ENCODE measurements at regions not wholly inside any gene's neighbourhood (a gene's known extent, or its start where the extent isn't known, plus 50 kb on each side); places are given as distances from the start of the nearest gene placed in this dataset.
"Not testable (repeated sequence)": the region's sequence is repeated elsewhere in the genome, so short reads cannot be mapped to it uniquely, and the experiment has no call there.

- H3K9me1 ChIP-seq (ENCODE audit: control insufficient read depth, extremely low read depth, insufficient read depth, low read length); H3K4me1 ChIP-seq (ENCODE audit: control insufficient read depth, extremely low read depth, insufficient read depth, low read length); H3K4me3 ChIP-seq (ENCODE audit: control insufficient read depth in 2 of 3, extremely low read depth in 1 of 3, insufficient read depth in 2 of 3, low read depth in 1 of 3, low read length in 3 of 3); FAIRE-seq; H3K9ac ChIP-seq (ENCODE audit: control insufficient read depth, extremely low read depth, insufficient read depth, low read length); H3K79me2 ChIP-seq (ENCODE audit: control insufficient read depth, insufficient read depth, low read length); dilution Hi-C loops (cut with MboI; ENCODE audit: extremely low pct_ligation_motif_present, low sequenced_read_pairs); H3K4me2 ChIP-seq (ENCODE audit: control insufficient read depth, extremely low read depth, insufficient read depth, low read depth, low read length); H4K20me1 ChIP-seq (ENCODE audit: control insufficient read depth, extremely low read depth, insufficient read depth, low read length); DNase-seq (ENCODE audit: low read depth, low spot score); H3K36me3 ChIP-seq (ENCODE audit: control insufficient read depth in 2 of 2, extremely low read depth in 1 of 2, insufficient read depth in 2 of 2, low read length in 2 of 2); H2AFZ ChIP-seq (ENCODE audit: control insufficient read depth, low read length); H3K27ac ChIP-seq (ENCODE audit: control insufficient read depth, insufficient read depth, low read length); H3K27me3 ChIP-seq (ENCODE audit: control insufficient read depth, extremely low read depth, insufficient read depth, low read length): not testable (repeated sequence)
- peaks cover 30% of the 10 kb centered on the region for H3K9me3 ChIP-seq (ENCODE audit: control insufficient read depth, low read depth, low read length)
These were observed 4486.6 kb upstream of the OR11H1 start for GRCh38 chr22:11041416-11041815.

DNA sequence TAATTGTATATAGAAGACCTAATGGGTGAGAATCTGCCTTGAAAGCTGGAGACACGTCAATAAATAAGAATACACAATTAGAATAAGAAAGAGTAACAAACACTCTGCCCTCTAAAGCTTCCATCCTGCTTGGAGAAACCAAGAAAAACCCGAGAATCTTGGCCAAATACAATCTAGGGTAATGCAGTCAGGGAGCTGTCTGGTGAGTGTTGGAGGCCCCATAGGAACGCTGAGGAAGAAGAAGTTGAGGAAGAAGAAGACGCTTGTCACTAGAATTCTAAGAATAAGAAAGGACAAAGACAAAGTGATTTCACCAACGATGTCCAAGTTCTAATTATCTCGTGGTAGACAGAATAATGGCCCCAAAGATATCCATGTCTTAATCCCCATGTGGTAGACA lies 4485.9 kb upstream of the OR11H1 start:
- Histone ChIP-seq H3K27ac (ENCODE audit: control insufficient read depth, insufficient read depth, low read length) (no peak overlapping the region), H3K4me2 (ENCODE audit: control insufficient read depth, extremely low read depth, insufficient read depth, low read depth, low read length) (no peak overlapping the region), H3K36me3 (ENCODE audit: control insufficient read depth in 2 of 2, extremely low read depth in 1 of 2, insufficient read depth in 2 of 2, low read length in 2 of 2) (no peaks in the 10 kb centered on the region), H3K4me3 (ENCODE audit: control insufficient read depth in 2 of 3, extremely low read depth in 1 of 3, insufficient read depth in 2 of 3, low read depth in 1 of 3, low read length in 3 of 3) (no peak overlapping the region), H3K9ac (ENCODE audit: control insufficient read depth, extremely low read depth, insufficient read depth, low read length) (no peak overlapping the region), H2AFZ (ENCODE audit: control insufficient read depth, low read length) (no peak overlapping the region), H3K79me2 (ENCODE audit: control insufficient read depth, insufficient read depth, low read length) (no peaks in the 10 kb centered on the region), H4K20me1 (ENCODE audit: control insufficient read depth, extremely low read depth, insufficient read depth, low read length) (no peaks in the 10 kb centered on the region), H3K9me1 (ENCODE audit: control insufficient read depth, extremely low read depth, insufficient read depth, low read length) (no peaks in the 10 kb centered on the region), H3K27me3 (ENCODE audit: control insufficient read depth, extremely low read depth, insufficient read depth, low read length) (no peaks in the 10 kb centered on the region), H3K9me3 (ENCODE audit: control insufficient read depth, low read depth, low read length) (peaks cover 25% of the 10 kb centered on the region), H3K4me1 (ENCODE audit: control insufficient read depth, extremely low read depth, insufficient read depth, low read length) (no peaks in the 10 kb centered on the region)
- no peak for TF ChIP-seq EZH2 (IDR thresholded peaks at IDR 0.05; ENCODE audit: low read length)
- TF ChIP-seq, protein P1, sequence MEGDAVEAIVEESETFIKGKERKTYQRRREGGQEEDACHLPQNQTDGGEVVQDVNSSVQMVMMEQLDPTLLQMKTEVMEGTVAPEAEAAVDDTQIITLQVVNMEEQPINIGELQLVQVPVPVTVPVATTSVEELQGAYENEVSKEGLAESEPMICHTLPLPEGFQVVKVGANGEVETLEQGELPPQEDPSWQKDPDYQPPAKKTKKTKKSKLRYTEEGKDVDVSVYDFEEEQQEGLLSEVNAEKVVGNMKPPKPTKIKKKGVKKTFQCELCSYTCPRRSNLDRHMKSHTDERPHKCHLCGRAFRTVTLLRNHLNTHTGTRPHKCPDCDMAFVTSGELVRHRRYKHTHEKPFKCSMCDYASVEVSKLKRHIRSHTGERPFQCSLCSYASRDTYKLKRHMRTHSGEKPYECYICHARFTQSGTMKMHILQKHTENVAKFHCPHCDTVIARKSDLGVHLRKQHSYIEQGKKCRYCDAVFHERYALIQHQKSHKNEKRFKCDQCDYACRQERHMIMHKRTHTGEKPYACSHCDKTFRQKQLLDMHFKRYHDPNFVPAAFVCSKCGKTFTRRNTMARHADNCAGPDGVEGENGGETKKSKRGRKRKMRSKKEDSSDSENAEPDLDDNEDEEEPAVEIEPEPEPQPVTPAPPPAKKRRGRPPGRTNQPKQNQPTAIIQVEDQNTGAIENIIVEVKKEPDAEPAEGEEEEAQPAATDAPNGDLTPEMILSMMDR (optimal IDR thresholded peaks at IDR 0.05 in 1 of 3, IDR thresholded peaks at IDR 0.05 in 1 of 3, conservative IDR thresholded peaks at IDR 0.05 in 1 of 3; ENCODE audit: extremely low read depth in 1 of 3, insufficient read depth in 2 of 3, low read length in 3 of 3) = no peak
- DNase-seq (ENCODE audit: low read depth, low spot score) (no peak), FAIRE-seq (no peak)
- dilution Hi-C loops (cut with MboI; ENCODE audit: extremely low pct_ligation_motif_present, low sequenced_read_pairs) = no loop called here

GRCh38 chr22:11043289-11043688 lies 4484.7 kb upstream of the OR11H1 start:
- H4K20me1 ChIP-seq (ENCODE audit: control insufficient read depth, extremely low read depth, insufficient read depth, low read length); FAIRE-seq; H3K27me3 ChIP-seq (ENCODE audit: control insufficient read depth, extremely low read depth, insufficient read depth, low read length); DNase-seq (ENCODE audit: low read depth, low spot score); dilution Hi-C loops (cut with MboI; ENCODE audit: extremely low pct_ligation_motif_present, low sequenced_read_pairs); H3K9ac ChIP-seq (ENCODE audit: control insufficient read depth, extremely low read depth, insufficient read depth, low read length); H3K9me1 ChIP-seq (ENCODE audit: control insufficient read depth, extremely low read depth, insufficient read depth, low read length); H3K79me2 ChIP-seq (ENCODE audit: control insufficient read depth, insufficient read depth, low read length); H3K27ac ChIP-seq (ENCODE audit: control insufficient read depth, insufficient read depth, low read length); H2AFZ ChIP-seq (ENCODE audit: control insufficient read depth, low read length); H3K4me1 ChIP-seq (ENCODE audit: control insufficient read depth, extremely low read depth, insufficient read depth, low read length); H3K4me3 ChIP-seq (ENCODE audit: control insufficient read depth in 2 of 3, extremely low read depth in 1 of 3, insufficient read depth in 2 of 3, low read depth in 1 of 3, low read length in 3 of 3); H3K4me2 ChIP-seq (ENCODE audit: control insufficient read depth, extremely low read depth, insufficient read depth, low read depth, low read length); H3K36me3 ChIP-seq (ENCODE audit: control insufficient read depth in 2 of 2, extremely low read depth in 1 of 2, insufficient read depth in 2 of 2, low read length in 2 of 2): not testable (repeated sequence)
- H3K9me3 ChIP-seq (ENCODE audit: control insufficient read depth, low read depth, low read length) = peaks cover 16% of the 10 kb centered on the region

- H3K27me3 ChIP-seq (ENCODE audit: control insufficient read depth, extremely low read depth, insufficient read depth, low read length); DNase-seq (ENCODE audit: low read depth, low spot score); H3K4me1 ChIP-seq (ENCODE audit: control insufficient read depth, extremely low read depth, insufficient read depth, low read length); H3K4me3 ChIP-seq (ENCODE audit: control insufficient read depth in 2 of 3, extremely low read depth in 1 of 3, insufficient read depth in 2 of 3, low read depth in 1 of 3, low read length in 3 of 3); dilution Hi-C loops (cut with MboI; ENCODE audit: extremely low pct_ligation_motif_present, low sequenced_read_pairs); H3K9me1 ChIP-seq (ENCODE audit: control insufficient read depth, extremely low read depth, insufficient read depth, low read length); H3K4me2 ChIP-seq (ENCODE audit: control insufficient read depth, extremely low read depth, insufficient read depth, low read depth, low read length); H3K9me3 ChIP-seq (ENCODE audit: control insufficient read depth, low read depth, low read length); H3K9ac ChIP-seq (ENCODE audit: control insufficient read depth, extremely low read depth, insufficient read depth, low read length); H4K20me1 ChIP-seq (ENCODE audit: control insufficient read depth, extremely low read depth, insufficient read depth, low read length); H3K79me2 ChIP-seq (ENCODE audit: control insufficient read depth, insufficient read depth, low read length); H3K36me3 ChIP-seq (ENCODE audit: control insufficient read depth in 2 of 2, extremely low read depth in 1 of 2, insufficient read depth in 2 of 2, low read length in 2 of 2); H3K27ac ChIP-seq (ENCODE audit: control insufficient read depth, insufficient read depth, low read length); FAIRE-seq; H2AFZ ChIP-seq (ENCODE audit: control insufficient read depth, low read length): not testable (repeated sequence)
These were observed 4479.1 kb upstream of the OR11H1 start for GRCh38 chr22:11048884-11049283.

Measured in keratinocyte (primary cell).